ENCODE measurements at regions not wholly inside any gene's neighbourhood (a gene's known extent, or its start where the extent isn't known, plus 50 kb on each side); places are given as distances from the start of the nearest gene placed in this dataset.

GRCh38 chr7:68244389-68244788, 1247.8 kb downstream of the TYW1 start:
- TF ChIP-seq CTCF (IDR thresholded peaks at IDR 0.05; ENCODE audit: low read depth, low read length): no peak
- no peak for DNase-seq (ENCODE audit: extremely low read depth, low read depth)

GRCh38 chr7:68245688-68246087, 1249.1 kb downstream of the TYW1 start:
- DNase-seq (ENCODE audit: extremely low read depth, low read depth): no peak
- no peak for TF ChIP-seq CTCF (IDR thresholded peaks at IDR 0.05; ENCODE audit: low read depth, low read length)

- no peak for DNase-seq (ENCODE audit: extremely low read depth, low read depth)
- no peak for TF ChIP-seq CTCF (IDR thresholded peaks at IDR 0.05; ENCODE audit: low read depth, low read length)
These were observed 1249.6 kb downstream of the TYW1 start for GRCh38 chr7:68246189-68246633.

- no peak for TF ChIP-seq CTCF (IDR thresholded peaks at IDR 0.05; ENCODE audit: low read depth, low read length)
- no peak for DNase-seq (ENCODE audit: extremely low read depth, low read depth)
These were observed 1250.5 kb downstream of the TYW1 start for GRCh38 chr7:68247126-68247525.

- TF ChIP-seq CTCF (IDR thresholded peaks at IDR 0.05; ENCODE audit: low read depth, low read length): no peak
- no peak for DNase-seq (ENCODE audit: extremely low read depth, low read depth)
These were observed 1250.9 kb downstream of the TYW1 start for GRCh38 chr7:68247571-68247970.

GRCh38 chr7:68248973-68249372, 1252.3 kb downstream of the TYW1 start:
- TF ChIP-seq CTCF (IDR thresholded peaks at IDR 0.05; ENCODE audit: low read depth, low read length): no peak
- no peak for DNase-seq (ENCODE audit: extremely low read depth, low read depth)

- DNase-seq (ENCODE audit: extremely low read depth, low read depth): no peak
These were observed 1253.0 kb downstream of the TYW1 start for GRCh38 chr7:68249611-68250010.

More at GRCh38 chr7:68249611-68250010, 1253.0 kb downstream of the TYW1 start:
- TF ChIP-seq CTCF (IDR thresholded peaks at IDR 0.05; ENCODE audit: low read depth, low read length): no peak

Data from AG09319 (cell line).